Activated CD4-positive, alpha-beta T cell treated with anti-CD3 and anti-CD28 coated beads, Interleukin-2, amount 10 ng/mL, durations not matched to agents 24 days and 14 days (primary cell): ENCODE measurements at regions not wholly inside any gene's neighbourhood (a gene's known extent, or its start where the extent isn't known, plus 50 kb on each side); places are given as distances from the start of the nearest gene placed in this dataset.

Experiments
- DNase-seq: peaks from one replicate; pipeline ENCODE4 v3.0.0; 2022
- H3K27ac Mint-ChIP-seq: one replicate; pipeline ENCODE4 v1.8.0; 2022; ENCODE audit warnings: mild to moderate bottlenecking, mixed read lengths
- H3K27me3 Mint-ChIP-seq: one replicate; pipeline ENCODE4 v1.8.0; 2022; ENCODE audit warnings: mixed read lengths
- H3K36me3 Mint-ChIP-seq: one replicate; pipeline ENCODE4 v1.8.0; 2022; ENCODE audit warnings: low read depth, mild to moderate bottlenecking, mixed read lengths
- H3K4me1 Mint-ChIP-seq: one replicate; pipeline ENCODE4 v1.8.0; 2021; ENCODE audit warnings: mixed read lengths
- H3K4me3 Mint-ChIP-seq: one replicate; pipeline ENCODE4 v1.8.0; 2022; ENCODE audit warnings: mild to moderate bottlenecking, moderate library complexity, mixed read lengths
- H3K9me3 Mint-ChIP-seq: one replicate; pipeline ENCODE4 v1.8.0; 2021; ENCODE audit warnings: mixed read lengths
- intact Hi-C: fragments of 100-400 bp; cut with micrococcal nuclease; formaldehyde crosslinking; loops from one replicate; pipeline ENCODE4 v1.15.1; 2023

- no peak for DNase-seq
- H3K4me1 Mint-ChIP-seq: no peaks in the 10 kb centered on the region
- no peaks in the 10 kb centered on the region for H3K27me3 Mint-ChIP-seq
- H3K27ac Mint-ChIP-seq: no peak overlapping the region
- intact Hi-C loops: no loop called here
- peaks cover 15% of the 10 kb centered on the region for H3K9me3 Mint-ChIP-seq
- no peak overlapping the region for H3K4me3 Mint-ChIP-seq
- no peaks in the 10 kb centered on the region for H3K36me3 Mint-ChIP-seq
Observed at GRCh38 chr10:65470986-65471385, 1454.8 kb upstream of the LRRTM3 start.

GRCh38 chr10:65482848-65483247, 1443.0 kb upstream of the LRRTM3 start:
- H3K4me1 Mint-ChIP-seq: no peaks in the 10 kb centered on the region
- DNase-seq: no peak
- H3K27ac Mint-ChIP-seq: no peak overlapping the region
- no peaks in the 10 kb centered on the region for H3K36me3 Mint-ChIP-seq
- intact Hi-C loops: no loop called here
- no peaks in the 10 kb centered on the region for H3K9me3 Mint-ChIP-seq
- H3K4me3 Mint-ChIP-seq: no peak overlapping the region
- H3K27me3 Mint-ChIP-seq: no peaks in the 10 kb centered on the region

DNA sequence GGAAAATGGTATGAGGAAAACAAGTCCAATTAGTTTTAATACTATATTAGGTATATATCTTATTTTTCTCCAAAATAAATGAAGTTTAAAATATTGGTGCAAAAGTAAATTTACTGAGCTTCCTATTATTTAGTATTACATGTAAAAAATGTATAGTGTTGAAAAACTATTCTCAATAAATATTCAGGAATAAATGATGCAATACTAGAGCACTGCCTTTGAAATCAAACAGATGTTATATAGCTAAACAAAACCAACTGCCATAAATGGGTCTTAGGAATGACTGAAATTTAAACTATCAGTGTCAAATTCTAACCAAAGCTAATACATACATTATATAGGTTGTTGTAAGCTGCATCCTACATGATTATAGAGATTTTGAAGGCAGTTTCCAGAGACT, 1434.0 kb upstream of the LRRTM3 start:
- no peak for DNase-seq
- intact Hi-C loops: no loop called here
- no peaks in the 10 kb centered on the region for H3K36me3 Mint-ChIP-seq
- no peaks in the 10 kb centered on the region for H3K9me3 Mint-ChIP-seq
- H3K4me1 Mint-ChIP-seq: no peaks in the 10 kb centered on the region
- H3K27ac Mint-ChIP-seq: no peak overlapping the region
- no peak overlapping the region for H3K4me3 Mint-ChIP-seq
- no peaks in the 10 kb centered on the region for H3K27me3 Mint-ChIP-seq

- H3K4me3 Mint-ChIP-seq: no peak overlapping the region
- H3K27ac Mint-ChIP-seq: no peak overlapping the region
- intact Hi-C loops: no loop called here
- H3K9me3 Mint-ChIP-seq: no peaks in the 10 kb centered on the region
- no peaks in the 10 kb centered on the region for H3K4me1 Mint-ChIP-seq
- H3K36me3 Mint-ChIP-seq: no peaks in the 10 kb centered on the region
- DNase-seq: no peak
- H3K27me3 Mint-ChIP-seq: no peaks in the 10 kb centered on the region
Observed at GRCh38 chr10:65496541-65496940, 1429.3 kb upstream of the LRRTM3 start.

- H3K27ac Mint-ChIP-seq: no peak overlapping the region
- H3K9me3 Mint-ChIP-seq: no peaks in the 10 kb centered on the region
- no peaks in the 10 kb centered on the region for H3K36me3 Mint-ChIP-seq
- no peak overlapping the region for H3K4me3 Mint-ChIP-seq
- H3K4me1 Mint-ChIP-seq: no peaks in the 10 kb centered on the region
- H3K27me3 Mint-ChIP-seq: no peaks in the 10 kb centered on the region
- no peak for DNase-seq
- intact Hi-C loops: no loop called here
Observed at GRCh38 chr10:65497837-65498236, 1428.0 kb upstream of the LRRTM3 start.

DNA sequence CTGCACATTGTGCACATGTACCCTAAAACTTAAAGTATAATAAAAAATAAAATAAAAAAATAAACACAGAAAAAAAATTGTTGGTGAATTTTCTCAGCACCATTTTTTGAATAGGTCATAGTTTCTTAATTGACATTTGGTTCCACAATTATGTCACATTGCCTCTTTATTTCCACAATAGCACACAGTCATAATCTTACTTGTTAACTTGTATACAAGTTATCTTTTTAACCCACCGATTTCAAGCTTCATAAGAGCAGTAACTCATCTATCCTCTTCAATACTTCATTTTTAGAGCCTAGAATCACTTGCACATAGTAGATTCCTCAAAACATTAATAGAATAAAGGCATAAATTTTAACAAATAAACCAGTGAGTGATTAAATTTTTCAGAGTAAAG, 1425.1 kb upstream of the LRRTM3 start:
- Mint-ChIP-seq H3K4me1 (no peaks in the 10 kb centered on the region), H3K27me3 (no peaks in the 10 kb centered on the region), H3K9me3 (peaks cover 5% of the 10 kb centered on the region), H3K4me3 (no peak overlapping the region), H3K27ac (no peak overlapping the region), H3K36me3 (no peaks in the 10 kb centered on the region)
- intact Hi-C loops: no loop called here
- DNase-seq: no peak

- Mint-ChIP-seq H3K27me3 (no peaks in the 10 kb centered on the region), H3K27ac (no peak overlapping the region), H3K4me3 (no peak overlapping the region), H3K4me1 (no peaks in the 10 kb centered on the region), H3K36me3 (no peaks in the 10 kb centered on the region), H3K9me3 (peaks cover 9% of the 10 kb centered on the region)
- intact Hi-C loops: no loop called here
- peak; percentile 67 for DNase-seq
Observed at GRCh38 chr10:65501259-65501658, 1424.6 kb upstream of the LRRTM3 start.

DNA sequence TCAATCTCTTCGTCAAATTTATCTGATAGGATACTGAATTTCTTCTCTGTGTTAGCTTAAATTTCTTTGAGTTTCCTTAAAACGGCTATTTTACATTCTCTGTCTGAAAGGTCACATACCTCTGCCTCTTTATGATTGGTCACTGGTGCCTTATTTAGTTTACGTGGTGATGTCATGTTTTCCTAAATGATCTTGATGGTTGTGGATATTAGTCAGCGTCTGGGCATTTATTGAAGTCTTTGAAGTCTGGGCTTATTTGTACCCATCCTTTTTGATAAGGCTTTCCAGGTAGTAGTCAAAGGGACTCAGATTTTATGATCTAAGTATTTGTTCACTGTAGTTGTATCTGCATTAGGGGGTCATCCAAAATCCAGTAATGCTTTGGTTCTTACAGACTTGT, 1407.5 kb upstream of the LRRTM3 start:
- Mint-ChIP-seq H3K4me1 (no peaks in the 10 kb centered on the region), H3K27ac (no peak overlapping the region), H3K36me3 (no peaks in the 10 kb centered on the region), H3K4me3 (no peak overlapping the region), H3K27me3 (no peaks in the 10 kb centered on the region), H3K9me3 (peaks cover 3% of the 10 kb centered on the region)
- intact Hi-C loops: no loop called here
- DNase-seq: no peak

GRCh38 chr10:65528986-65529385, 1396.8 kb upstream of the LRRTM3 start:
- Mint-ChIP-seq H3K27me3 (no peaks in the 10 kb centered on the region), H3K4me3 (no peak overlapping the region), H3K36me3 (no peaks in the 10 kb centered on the region), H3K27ac (no peak overlapping the region), H3K9me3 (peaks cover 4% of the 10 kb centered on the region), H3K4me1 (no peaks in the 10 kb centered on the region)
- no peak for DNase-seq
- intact Hi-C loops: no loop called here

DNA sequence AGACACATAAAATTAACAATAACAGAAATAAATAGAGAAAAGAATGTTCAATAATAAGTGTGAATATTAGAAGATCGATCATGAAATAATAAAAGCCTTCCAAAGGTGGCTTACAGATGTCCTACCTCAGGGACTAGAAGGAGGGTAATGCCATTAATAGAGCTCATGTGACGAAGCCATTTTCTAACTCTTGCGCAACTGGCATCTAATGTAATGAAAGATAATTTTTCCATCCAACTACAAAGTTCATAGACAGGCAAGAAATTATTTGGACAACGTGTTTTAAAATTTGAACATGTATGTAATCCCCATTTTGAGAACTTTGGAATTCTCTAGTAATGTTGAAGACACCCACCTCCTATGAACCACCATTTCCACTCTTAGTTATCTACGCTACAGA, 1394.3 kb upstream of the LRRTM3 start:
- H3K9me3 Mint-ChIP-seq: peaks cover 4% of the 10 kb centered on the region
- DNase-seq: no peak
- H3K4me3 Mint-ChIP-seq: no peak overlapping the region
- no peak overlapping the region for H3K27ac Mint-ChIP-seq
- H3K27me3 Mint-ChIP-seq: no peaks in the 10 kb centered on the region
- intact Hi-C loops: no loop called here
- no peaks in the 10 kb centered on the region for H3K4me1 Mint-ChIP-seq
- no peaks in the 10 kb centered on the region for H3K36me3 Mint-ChIP-seq

DNA sequence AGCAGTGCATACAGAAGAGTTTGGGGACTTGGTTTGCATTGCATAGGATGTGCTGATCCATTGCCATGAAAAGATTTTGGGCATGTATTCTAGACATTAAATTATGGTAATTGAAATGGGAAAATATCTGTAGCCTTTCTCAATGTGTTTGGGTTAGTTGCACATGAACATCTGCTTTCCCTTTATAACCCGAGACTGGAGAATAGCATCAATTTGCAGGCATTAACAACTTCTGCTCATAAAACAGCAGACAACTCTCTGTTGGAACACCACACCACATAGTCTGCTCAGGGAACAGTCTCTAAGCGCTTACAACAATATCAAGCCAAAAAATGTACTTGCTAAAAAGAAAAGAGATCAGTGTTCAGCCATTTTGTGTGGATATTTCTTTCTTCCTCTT, 1391.1 kb upstream of the LRRTM3 start:
- Mint-ChIP-seq H3K9me3 (no peaks in the 10 kb centered on the region), H3K27me3 (no peaks in the 10 kb centered on the region), H3K27ac (no peak overlapping the region), H3K4me1 (no peaks in the 10 kb centered on the region), H3K36me3 (no peaks in the 10 kb centered on the region), H3K4me3 (no peak overlapping the region)
- intact Hi-C loops: no loop called here
- no peak for DNase-seq

- no peak for DNase-seq
- Mint-ChIP-seq H3K27ac (no peak overlapping the region), H3K9me3 (peaks cover 5% of the 10 kb centered on the region), H3K36me3 (no peaks in the 10 kb centered on the region), H3K4me3 (no peak overlapping the region), H3K4me1 (no peaks in the 10 kb centered on the region), H3K27me3 (no peaks in the 10 kb centered on the region)
- intact Hi-C loops: no loop called here
Observed at GRCh38 chr10:65544756-65545155, 1381.1 kb upstream of the LRRTM3 start.

GRCh38 chr10:65548001-65548400, 1377.8 kb upstream of the LRRTM3 start:
- H3K27ac Mint-ChIP-seq: no peak overlapping the region
- no peak overlapping the region for H3K4me3 Mint-ChIP-seq
- H3K9me3 Mint-ChIP-seq: peaks cover 5% of the 10 kb centered on the region
- H3K4me1 Mint-ChIP-seq: no peaks in the 10 kb centered on the region
- H3K27me3 Mint-ChIP-seq: no peaks in the 10 kb centered on the region
- intact Hi-C loops: no loop called here
- no peak for DNase-seq
- H3K36me3 Mint-ChIP-seq: no peaks in the 10 kb centered on the region

DNA sequence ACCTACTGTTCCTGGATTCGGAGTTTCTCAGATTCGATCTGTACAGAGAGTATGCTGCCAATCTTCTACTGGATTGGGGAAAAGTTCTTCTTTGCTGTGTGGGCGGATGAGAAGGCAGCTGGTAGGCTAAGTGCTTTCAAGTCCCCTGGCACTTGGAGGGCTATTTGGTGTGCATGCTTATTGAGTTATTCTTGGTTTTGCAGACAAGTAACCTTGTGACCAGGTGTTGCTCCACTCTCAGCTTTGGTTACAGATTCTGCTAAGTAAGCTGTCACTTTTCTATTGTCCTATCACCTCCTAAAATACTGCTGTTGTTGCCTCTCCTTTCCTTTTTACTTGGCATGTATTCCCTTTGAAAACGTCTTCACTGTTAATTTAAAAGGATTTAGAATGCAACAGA, 1375.1 kb upstream of the LRRTM3 start:
- H3K36me3 Mint-ChIP-seq: no peaks in the 10 kb centered on the region
- no peak for DNase-seq
- no peak overlapping the region for H3K27ac Mint-ChIP-seq
- H3K27me3 Mint-ChIP-seq: no peaks in the 10 kb centered on the region
- intact Hi-C loops: no loop called here
- H3K9me3 Mint-ChIP-seq: no peaks in the 10 kb centered on the region
- no peaks in the 10 kb centered on the region for H3K4me1 Mint-ChIP-seq
- H3K4me3 Mint-ChIP-seq: no peak overlapping the region

- no peaks in the 10 kb centered on the region for H3K4me1 Mint-ChIP-seq
- intact Hi-C loops: no loop called here
- no peak overlapping the region for H3K27ac Mint-ChIP-seq
- no peaks in the 10 kb centered on the region for H3K9me3 Mint-ChIP-seq
- DNase-seq: no peak
- H3K4me3 Mint-ChIP-seq: no peak overlapping the region
- H3K27me3 Mint-ChIP-seq: no peaks in the 10 kb centered on the region
- H3K36me3 Mint-ChIP-seq: no peaks in the 10 kb centered on the region
Observed at GRCh38 chr10:65555192-65555591, 1370.6 kb upstream of the LRRTM3 start.

- no peaks in the 10 kb centered on the region for H3K27me3 Mint-ChIP-seq
- no peaks in the 10 kb centered on the region for H3K9me3 Mint-ChIP-seq
- H3K36me3 Mint-ChIP-seq: no peaks in the 10 kb centered on the region
- no peak overlapping the region for H3K27ac Mint-ChIP-seq
- no peaks in the 10 kb centered on the region for H3K4me1 Mint-ChIP-seq
- H3K4me3 Mint-ChIP-seq: no peak overlapping the region
- no peak for DNase-seq
- intact Hi-C loops: no loop called here
Observed at GRCh38 chr10:65556006-65556405, 1369.8 kb upstream of the LRRTM3 start.
